CD14-positive monocyte (primary cell): ENCODE measurements at regions not wholly inside any gene's neighbourhood (a gene's known extent, or its start where the extent isn't known, plus 50 kb on each side); places are given as distances from the start of the nearest gene placed in this dataset.

ENCODE experiments used
- DNase-seq, 3 donors: peaks; one replicate each; pipeline ENCODE4 v3.0.0-alpha.2; 2011 to 2022
- H2AFZ ChIP-seq: 2 replicates; pipeline ENCODE4 v1.6.0; 2012; ENCODE audit warnings: mild to moderate bottlenecking, low read depth, low read length, inconsistent platforms; ENCODE audit not compliant: insufficient read depth, poor library complexity, severe bottlenecking
- H3K27ac ChIP-seq, 2 donors: 1 replicate in 1 of 2; 2 replicates in 1 of 2; pipeline ENCODE4 v1.5.1; 2012 to 2013; ENCODE audit warnings: low read length in 2 of 2, control low read depth in 1 of 2, inconsistent platforms in 1 of 2, low read depth in 1 of 2, mild to moderate bottlenecking in 1 of 2
- H3K27me3 ChIP-seq, 2 donors: one replicate each; pipeline versions ENCODE4 v1.6.0 to v1.6.1; 2011 to 2013; ENCODE audit warnings: low read length in 2 of 2; ENCODE audit not compliant: control insufficient read depth in 2 of 2, insufficient read depth in 2 of 2
- H3K36me3 ChIP-seq, 2 donors: replicated peaks in 1 of 2; 1 replicate in 1 of 2; 2 replicates in 1 of 2; pipeline versions ENCODE4 v1.5.1 to v1.6.1; 2012 to 2013; ENCODE audit warnings: low read length in 2 of 2, control low read depth in 1 of 2, inconsistent platforms in 1 of 2, mild to moderate bottlenecking in 1 of 2; ENCODE audit not compliant: insufficient read depth in 2 of 2, control insufficient read depth in 1 of 2
- H3K4me1 ChIP-seq, 2 donors: 1 replicate in 1 of 2; 2 replicates in 1 of 2; pipeline versions ENCODE4 v1.5.1 to v1.6.1; 2012 to 2013; ENCODE audit warnings: low read length in 2 of 2, control low read depth in 1 of 2, inconsistent platforms in 1 of 2, mild to moderate bottlenecking in 1 of 2, moderate library complexity in 1 of 2; ENCODE audit not compliant: insufficient read depth in 2 of 2, control insufficient read depth in 1 of 2
- H3K4me2 ChIP-seq: replicated peaks from 2 replicates; pipeline ENCODE3; 2012; ENCODE audit warnings: low read length, moderate library complexity, mild to moderate bottlenecking; ENCODE audit not compliant: poor library complexity, severe bottlenecking; ENCODE audit errors: extremely low read depth
- H3K4me3 ChIP-seq, 3 experiments: fragments of 200-600 bp in 1 of 3; sonication (generic) in 1 of 3; replicated peaks in 1 of 3; 1 replicate in 2 of 3; 2 replicates in 1 of 3; pipeline ENCODE4 v1.5.1; 2011 to 2013; ENCODE audit warnings: low read length in 3 of 3, mild to moderate bottlenecking in 3 of 3, control low read depth in 2 of 3, low read depth in 2 of 3, inconsistent platforms in 1 of 3, moderate library complexity in 1 of 3
- H3K79me2 ChIP-seq: 2 replicates; pipeline ENCODE4 v1.6.0; 2012; ENCODE audit warnings: mild to moderate bottlenecking, control low read depth, inconsistent platforms, low read length, moderate library complexity; ENCODE audit not compliant: insufficient read depth
- H3K9ac ChIP-seq: 2 replicates; pipeline ENCODE4 v1.6.0; 2017; ENCODE audit warnings: low read length, mild to moderate bottlenecking; ENCODE audit not compliant: insufficient read depth, poor library complexity, severe bottlenecking
- H3K9me3 ChIP-seq, 2 donors: replicated peaks in 1 of 2; 1 replicate in 1 of 2; 2 replicates in 1 of 2; pipeline versions ENCODE4 v1.5.1 to v1.6.1; 2012 to 2013; ENCODE audit warnings: low read length in 2 of 2, control low read depth in 1 of 2; ENCODE audit not compliant: control insufficient read depth in 1 of 2, insufficient read depth in 1 of 2
- H4K20me1 ChIP-seq: 2 replicates; pipeline ENCODE4 v1.6.0; 2012; ENCODE audit warnings: mild to moderate bottlenecking, low read length, control low read depth, moderate library complexity; ENCODE audit not compliant: insufficient read depth
- H3K27ac Mint-ChIP-seq, 7 donors: one replicate each; pipeline ENCODE4 v1.8.0; 2020; ENCODE audit warnings: mild to moderate bottlenecking in 7 of 7, mixed read lengths in 7 of 7, moderate library complexity in 6 of 7, inconsistent platforms in 2 of 7
- H3K27me3 Mint-ChIP-seq, 3 donors: one replicate each; pipeline ENCODE4 v1.8.0; 2021 to 2022; ENCODE audit warnings: low read depth in 3 of 3, mild to moderate bottlenecking in 3 of 3, mixed read lengths in 3 of 3, moderate library complexity in 3 of 3, inconsistent platforms in 1 of 3
- H3K36me3 Mint-ChIP-seq, 2 donors: one replicate each; pipeline ENCODE4 v1.8.0; 2020; ENCODE audit warnings: mixed read lengths in 2 of 2, inconsistent platforms in 1 of 2, mild to moderate bottlenecking in 1 of 2
- H3K4me1 Mint-ChIP-seq: one replicate; pipeline ENCODE4 v1.8.0; 2020; ENCODE audit warnings: mild to moderate bottlenecking, mixed read lengths
- H3K4me3 Mint-ChIP-seq, 2 donors: one replicate each; pipeline ENCODE4 v1.8.0; 2020; ENCODE audit warnings: mild to moderate bottlenecking in 2 of 2, mixed read lengths in 2 of 2, moderate library complexity in 1 of 2
- H3K9me3 Mint-ChIP-seq, 7 donors: one replicate each; pipeline ENCODE4 v1.8.0; 2020 to 2022; ENCODE audit warnings: mixed read lengths in 7 of 7, mild to moderate bottlenecking in 6 of 7, moderate library complexity in 6 of 7, inconsistent platforms in 2 of 7
- WGBS: methylation state at CpG from one replicate; pipeline ENCODE4 v1.1.5; 2013; ENCODE audit warnings: missing lambda C conversion rate; ENCODE audit not compliant: insufficient coverage; 5-methylcytosine and 5-hydroxymethylcytosine counted together
- intact Hi-C, 2 donors: fragments of 100-400 bp; cut with micrococcal nuclease; formaldehyde crosslinking; loops; one replicate each; pipeline versions ENCODE4 v1.15.0 to v1.15.1; 2023
- TF ChIP-seq, protein P1 (sequence below): fragments of 200-600 bp; IDR thresholded peaks from one replicate; pipeline ENCODE4 v1.8.0; 2022; ENCODE audit warnings: antibody characterized with exemption, mild to moderate bottlenecking

DNA sequence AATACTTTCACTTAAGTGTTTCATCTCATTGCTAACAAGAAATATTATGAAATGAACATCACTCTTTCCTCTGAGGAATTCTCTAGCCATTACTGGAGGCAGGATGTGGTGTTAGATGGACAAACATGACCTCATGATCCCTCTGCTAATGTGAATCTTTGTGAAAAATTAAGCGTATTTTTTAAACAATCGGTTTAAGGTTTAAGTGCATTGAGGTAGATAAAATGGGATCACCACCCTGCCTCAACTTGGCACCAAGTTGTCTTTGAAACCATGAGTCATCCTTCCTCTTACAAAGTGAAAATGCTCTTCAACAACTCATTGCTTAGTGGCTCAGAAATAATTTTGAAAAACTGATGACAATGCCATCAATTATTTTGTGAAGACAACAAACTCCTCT is 76.0 kb upstream of the DCBLD2 start:
- no peaks in the 10 kb centered on the region for H3K4me1 Mint-ChIP-seq
- TF ChIP-seq, protein P1, sequence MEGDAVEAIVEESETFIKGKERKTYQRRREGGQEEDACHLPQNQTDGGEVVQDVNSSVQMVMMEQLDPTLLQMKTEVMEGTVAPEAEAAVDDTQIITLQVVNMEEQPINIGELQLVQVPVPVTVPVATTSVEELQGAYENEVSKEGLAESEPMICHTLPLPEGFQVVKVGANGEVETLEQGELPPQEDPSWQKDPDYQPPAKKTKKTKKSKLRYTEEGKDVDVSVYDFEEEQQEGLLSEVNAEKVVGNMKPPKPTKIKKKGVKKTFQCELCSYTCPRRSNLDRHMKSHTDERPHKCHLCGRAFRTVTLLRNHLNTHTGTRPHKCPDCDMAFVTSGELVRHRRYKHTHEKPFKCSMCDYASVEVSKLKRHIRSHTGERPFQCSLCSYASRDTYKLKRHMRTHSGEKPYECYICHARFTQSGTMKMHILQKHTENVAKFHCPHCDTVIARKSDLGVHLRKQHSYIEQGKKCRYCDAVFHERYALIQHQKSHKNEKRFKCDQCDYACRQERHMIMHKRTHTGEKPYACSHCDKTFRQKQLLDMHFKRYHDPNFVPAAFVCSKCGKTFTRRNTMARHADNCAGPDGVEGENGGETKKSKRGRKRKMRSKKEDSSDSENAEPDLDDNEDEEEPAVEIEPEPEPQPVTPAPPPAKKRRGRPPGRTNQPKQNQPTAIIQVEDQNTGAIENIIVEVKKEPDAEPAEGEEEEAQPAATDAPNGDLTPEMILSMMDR = no peak
- no CpG with 5 or more reads among the region's 2 CpGs for WGBS
- H3K9ac ChIP-seq = no peak overlapping the region
- no peak overlapping the region for H3K4me3 ChIP-seq
- peaks cover 1 to 6% (median 2%) of the 10 kb centered on the region in 3 donors for H3K27me3 Mint-ChIP-seq
- H3K4me3 Mint-ChIP-seq = no peak overlapping the region
- H3K36me3 Mint-ChIP-seq = no peaks in the 10 kb centered on the region
- no peaks in the 10 kb centered on the region for H4K20me1 ChIP-seq
- intact Hi-C loops = no loop called here
- peaks cover 0 to 6% (median 5%) of the 10 kb centered on the region in 7 donors for H3K9me3 Mint-ChIP-seq
- no peaks in the 10 kb centered on the region for H3K27me3 ChIP-seq
- no peaks in the 10 kb centered on the region for H3K79me2 ChIP-seq
- H3K9me3 ChIP-seq = peaks cover 0 to 4% of the 10 kb centered on the region in 2 donors
- no peak for DNase-seq
- no peaks in the 10 kb centered on the region for H3K4me1 ChIP-seq
- no peaks in the 10 kb centered on the region for H3K36me3 ChIP-seq
- no peak overlapping the region for H3K4me2 ChIP-seq
- H2AFZ ChIP-seq = no peak overlapping the region
- H3K27ac ChIP-seq = no peak overlapping the region
- H3K27ac Mint-ChIP-seq = no peak overlapping the region

GRCh38 chr3:98974442-98974841 is 72.9 kb upstream of the DCBLD2 start:
- Histone ChIP-seq H3K4me3 (no peak overlapping the region), H2AFZ (no peak overlapping the region), H3K9ac (no peak overlapping the region), H3K27ac (no peak overlapping the region), H3K9me3 (peaks cover 0 to 4% of the 10 kb centered on the region in 2 donors), H4K20me1 (no peaks in the 10 kb centered on the region), H3K4me2 (no peak overlapping the region), H3K4me1 (no peaks in the 10 kb centered on the region), H3K36me3 (no peaks in the 10 kb centered on the region), H3K27me3 (no peaks in the 10 kb centered on the region), H3K79me2 (no peaks in the 10 kb centered on the region)
- Mint-ChIP-seq H3K4me3 (no peak overlapping the region), H3K4me1 (no peaks in the 10 kb centered on the region), H3K36me3 (no peaks in the 10 kb centered on the region), H3K27me3 (peaks cover 2 to 3% (median 2%) of the 10 kb centered on the region in 3 donors), H3K9me3 (peaks cover 2 to 7% (median 5%) of the 10 kb centered on the region in 7 donors), H3K27ac (no peak overlapping the region)
- TF ChIP-seq, protein P1 = no peak
- DNase-seq = no peak
- intact Hi-C loops = no loop called here
